Mucosa of descending colon (tissue), 3 donors: ENCODE measurements at regions not wholly inside any gene's neighbourhood (a gene's known extent, or its start where the extent isn't known, plus 50 kb on each side); places are given as distances from the start of the nearest gene placed in this dataset.

Source experiments
- ATAC-seq: fragments of 200-7000 bp; cut with Tn5 transposase; one replicate; pipeline ENCODE4 v1.9.1; 2020; ENCODE audit warnings: mild to moderate bottlenecking, moderate library complexity
- DNase-seq, 3 donors: peaks; one replicate each; pipeline ENCODE4 v3.0.0-alpha.2; 2020
- H3K36me3 ChIP-seq: fragments of 200-600 bp; one replicate; pipeline ENCODE4 v1.8.0; 2021; ENCODE audit warnings: low read depth, mild to moderate bottlenecking
- H3K4me1 ChIP-seq: fragments of 200-600 bp; one replicate; pipeline ENCODE4 v1.8.0; 2021; ENCODE audit warnings: low read depth, mild to moderate bottlenecking
- H3K4me3 ChIP-seq: fragments of 200-600 bp; one replicate; pipeline ENCODE4 v1.8.0; 2021; ENCODE audit warnings: mild to moderate bottlenecking
- H3K9me3 ChIP-seq: fragments of 200-600 bp; one replicate; pipeline ENCODE4 v1.8.0; 2021; ENCODE audit warnings: mild to moderate bottlenecking
- CTCF ChIP-seq: fragments of 200-600 bp; IDR thresholded peaks from one replicate; pipeline ENCODE4 v1.8.0; 2022; ENCODE audit warnings: antibody characterized with exemption, mild to moderate bottlenecking
- intact Hi-C, 2 donors: fragments of 100-400 bp; cut with DNase I in 1 of 2; cut with micrococcal nuclease in 1 of 2; formaldehyde crosslinking; loops; one replicate each; pipeline versions ENCODE4 v1.11.0 to v1.11.1; 2022; cut with DNase I, micrococcal nuclease
- donor health status: DM: no; HTN: no; CAD: no; lungs with moderate emphysema.
- donor health status: DM: no; HTN: no; CAD: no.
- donor health status: DM: no; HTN: yes; CAD: no.

GRCh38 chr4:117873779-117874178 is 160.5 kb upstream of the NDST3 start:
- ATAC-seq: peak; percentile 84
- DNase-seq: no peak
- H3K9me3 ChIP-seq: no peaks in the 10 kb centered on the region
- H3K4me1 ChIP-seq: peaks cover 2% of the 10 kb centered on the region
- H3K4me3 ChIP-seq: no peak overlapping the region
- H3K36me3 ChIP-seq: no peaks in the 10 kb centered on the region
- no peak for TF ChIP-seq CTCF
- intact Hi-C loops: loop anchor here in 1 of 2 donors (2.0 kb wide), 1 partner anchor 27 kb away; no protein-coding TSS in a partner anchor

GRCh38 chr4:117874216-117874615 is 160.1 kb upstream of the NDST3 start:
- no peak for TF ChIP-seq CTCF
- ATAC-seq: peak; percentile 21
- intact Hi-C loops: no loop called here

GRCh38 chr4:117889978-117890377 is 144.3 kb upstream of the NDST3 start:
- H3K4me1 ChIP-seq: no peaks in the 10 kb centered on the region
- ATAC-seq (no peak), DNase-seq (no peak)
- intact Hi-C loops: no loop called here
- no peaks in the 10 kb centered on the region for H3K9me3 ChIP-seq
- no peaks in the 10 kb centered on the region for H3K36me3 ChIP-seq
- no peak overlapping the region for H3K4me3 ChIP-seq
- no peak for TF ChIP-seq CTCF

More at GRCh38 chr4:117874216-117874615, 160.1 kb upstream of the NDST3 start:
- H3K4me1 ChIP-seq: peaks cover 2% of the 10 kb centered on the region
- no peaks in the 10 kb centered on the region for H3K36me3 ChIP-seq
- H3K4me3 ChIP-seq: no peak overlapping the region
- DNase-seq: peak in 1 of 3 donors; percentile 19
- H3K9me3 ChIP-seq: no peaks in the 10 kb centered on the region

- no peaks in the 10 kb centered on the region for H3K4me1 ChIP-seq
- ATAC-seq: no peak
- intact Hi-C loops: no loop called here
Observed at GRCh38 chr4:117893207-117893606, 141.1 kb upstream of the NDST3 start.

GRCh38 chr4:117898496-117898895 is 135.8 kb upstream of the NDST3 start:
- Histone ChIP-seq H3K9me3 (no peaks in the 10 kb centered on the region), H3K4me3 (no peak overlapping the region), H3K36me3 (no peaks in the 10 kb centered on the region), H3K4me1 (no peaks in the 10 kb centered on the region)
- no peak for TF ChIP-seq CTCF
- DNase-seq: no peak
- ATAC-seq: no peak
- intact Hi-C loops: no loop called here

More at GRCh38 chr4:117893207-117893606, 141.1 kb upstream of the NDST3 start:
- no peaks in the 10 kb centered on the region for H3K9me3 ChIP-seq
- no peak for TF ChIP-seq CTCF
- no peak for DNase-seq
- H3K4me3 ChIP-seq: no peak overlapping the region
- no peaks in the 10 kb centered on the region for H3K36me3 ChIP-seq

GRCh38 chr4:117900832-117901231 is 133.5 kb upstream of the NDST3 start:
- intact Hi-C loops: no loop called here
- no peaks in the 10 kb centered on the region for H3K4me1 ChIP-seq
- DNase-seq: no peak
- no peak for TF ChIP-seq CTCF
- no peak for ATAC-seq
- H3K9me3 ChIP-seq: no peaks in the 10 kb centered on the region
- no peak overlapping the region for H3K4me3 ChIP-seq
- no peaks in the 10 kb centered on the region for H3K36me3 ChIP-seq
